ENCODE measurements at regions not wholly inside any gene's neighbourhood (a gene's known extent, or its start where the extent isn't known, plus 50 kb on each side); places are given as distances from the start of the nearest gene placed in this dataset.
"Not testable (repeated sequence)": the region's sequence is repeated elsewhere in the genome, so short reads cannot be mapped to it uniquely, and the experiment has no call there.

- no peak for DNase-seq
Measured at GRCh38 chr10:124323806-124324205, 94.9 kb downstream of the OAT start.

DNA sequence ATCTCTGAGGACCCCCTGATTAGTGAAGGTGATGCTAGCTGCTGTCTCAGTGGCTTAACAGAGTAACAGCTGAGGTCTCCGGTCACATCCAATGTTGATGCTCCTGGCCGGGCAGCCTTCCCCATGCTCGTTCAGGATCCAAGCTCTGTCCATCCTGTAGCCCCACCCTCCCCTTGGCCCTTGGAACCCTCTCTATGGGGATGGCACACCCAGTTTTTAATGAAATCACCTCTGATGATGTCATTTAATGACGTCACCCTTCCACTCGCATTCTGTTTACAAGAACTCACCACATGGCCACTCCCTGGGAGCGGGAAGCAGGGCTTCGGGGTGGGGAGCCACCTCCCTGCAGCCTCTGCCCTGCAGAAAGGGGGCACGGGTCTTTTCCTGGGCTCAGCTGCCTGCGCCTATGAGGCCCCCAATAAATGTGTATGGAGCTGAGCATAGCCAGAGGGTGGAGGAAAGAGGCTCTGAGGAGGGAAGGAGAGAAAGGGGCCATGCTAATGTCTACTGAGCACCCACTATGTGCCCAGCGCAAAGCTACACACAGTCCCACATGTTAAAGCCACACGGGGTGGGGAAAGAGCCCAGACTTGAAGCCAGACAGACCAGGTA, 95.5 kb downstream of the OAT start:
- no peak for DNase-seq

GRCh38 chr10:124322191-124322980, 96.3 kb downstream of the OAT start:
- no peak for DNase-seq

DNA sequence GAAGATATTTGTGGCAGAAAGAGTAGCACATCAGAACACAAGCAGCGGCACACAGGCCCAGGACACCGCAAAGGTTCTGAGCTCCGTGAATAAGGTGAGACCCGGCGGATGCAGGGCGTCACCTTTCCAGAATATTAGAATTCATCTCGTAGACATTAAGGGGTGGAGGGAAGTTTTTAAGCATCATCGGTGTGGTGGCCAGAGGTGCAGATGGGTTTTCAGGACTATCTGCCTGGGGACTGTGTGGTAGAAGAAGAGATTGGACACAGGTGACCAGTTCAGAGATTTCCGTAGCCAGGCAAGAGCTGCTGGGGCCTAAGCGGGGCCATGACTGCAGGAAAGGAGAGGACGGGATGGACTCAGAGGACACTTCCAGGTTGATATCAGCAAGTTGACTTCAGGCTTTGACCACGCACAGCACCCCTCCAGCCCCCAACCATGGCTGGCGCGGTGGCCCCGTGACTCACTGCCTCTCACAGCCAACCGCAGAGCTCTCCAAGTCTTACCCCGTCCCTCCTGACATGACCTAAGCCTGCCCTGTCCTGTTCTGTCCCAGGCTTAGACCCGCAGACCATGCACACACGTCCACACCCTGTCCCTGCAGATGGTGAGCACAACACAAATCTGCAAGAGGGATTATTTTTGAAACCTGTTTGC, 97.2 kb downstream of the OAT start:
- no peak for DNase-seq

DNA sequence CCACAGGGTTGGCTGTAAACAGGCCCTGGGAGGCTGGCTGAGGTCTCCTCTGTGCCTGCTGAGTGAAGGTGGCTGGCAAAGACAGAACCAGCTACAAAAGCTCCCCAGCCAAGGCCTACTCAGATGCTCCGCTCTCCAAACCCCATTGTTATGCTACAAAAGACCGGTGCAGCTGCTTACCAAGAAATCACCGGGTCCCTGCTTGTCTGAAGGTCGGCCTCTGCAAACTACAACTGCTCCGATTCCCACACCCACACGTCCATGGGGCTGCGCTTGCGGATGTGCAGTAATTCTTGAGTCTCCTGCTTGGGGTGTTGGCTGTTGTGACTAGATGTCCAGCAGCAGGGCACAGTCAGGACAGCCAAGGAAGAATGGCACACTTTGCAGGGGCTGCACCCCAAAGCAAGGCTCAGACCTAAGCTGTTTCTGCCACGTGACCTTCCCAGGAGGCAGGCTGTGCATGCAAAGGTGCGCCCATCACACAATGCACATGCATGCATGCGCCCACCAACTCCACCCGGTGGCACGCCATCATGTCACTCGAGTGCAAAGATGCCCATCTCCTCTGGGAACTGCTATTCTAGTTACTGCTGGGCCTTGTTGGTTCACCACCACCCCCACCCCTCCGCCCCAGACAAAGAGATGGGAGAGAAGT, 97.8 kb downstream of the OAT start:
- no peak for DNase-seq

DNA sequence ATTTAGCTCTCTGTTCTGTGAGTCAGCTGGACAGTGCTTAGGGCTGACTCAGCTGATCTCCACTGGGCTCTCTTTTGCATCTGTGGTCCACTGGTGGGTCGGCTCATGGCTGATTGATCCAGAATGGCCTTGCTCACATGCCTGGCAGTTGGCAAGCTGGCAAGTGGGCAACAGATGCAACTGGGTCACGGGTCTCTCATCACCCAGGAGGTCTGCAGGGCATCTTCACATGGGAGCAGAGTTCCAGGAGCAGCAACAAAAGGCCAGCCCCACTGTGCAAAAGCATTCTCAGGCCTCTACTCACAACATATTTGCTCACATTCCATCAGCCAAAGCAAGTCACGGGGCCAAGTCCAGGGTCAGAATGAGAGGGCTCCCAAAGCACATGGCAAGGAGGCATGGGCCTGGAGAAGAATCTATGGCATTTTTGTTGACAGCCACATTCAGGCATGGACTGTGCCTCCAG, 98.8 kb downstream of the OAT start:
- no peak for DNase-seq

DNA sequence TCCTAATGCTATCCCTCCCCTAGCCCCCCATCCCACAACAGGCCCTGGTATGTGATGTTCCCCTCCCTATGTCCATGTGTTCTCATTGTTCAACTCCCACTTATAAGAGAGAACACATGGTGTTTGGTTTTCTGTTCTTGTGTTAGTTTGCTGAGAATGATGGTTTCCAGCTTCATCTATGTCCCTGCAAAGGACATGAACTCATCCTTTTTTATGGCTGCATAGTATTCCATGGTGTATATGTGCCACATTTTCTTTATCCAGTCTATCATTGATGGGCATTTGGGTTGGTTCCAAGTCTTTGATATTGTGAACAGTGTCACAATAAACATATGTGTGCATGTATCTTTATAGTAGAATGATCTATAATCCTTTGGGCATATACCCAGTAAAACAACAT, 99.2 kb downstream of the OAT start:
- DNase-seq = not testable (repeated sequence)

- no peak for DNase-seq
Measured at GRCh38 chr10:124318811-124319210, 99.9 kb downstream of the OAT start.

DNA sequence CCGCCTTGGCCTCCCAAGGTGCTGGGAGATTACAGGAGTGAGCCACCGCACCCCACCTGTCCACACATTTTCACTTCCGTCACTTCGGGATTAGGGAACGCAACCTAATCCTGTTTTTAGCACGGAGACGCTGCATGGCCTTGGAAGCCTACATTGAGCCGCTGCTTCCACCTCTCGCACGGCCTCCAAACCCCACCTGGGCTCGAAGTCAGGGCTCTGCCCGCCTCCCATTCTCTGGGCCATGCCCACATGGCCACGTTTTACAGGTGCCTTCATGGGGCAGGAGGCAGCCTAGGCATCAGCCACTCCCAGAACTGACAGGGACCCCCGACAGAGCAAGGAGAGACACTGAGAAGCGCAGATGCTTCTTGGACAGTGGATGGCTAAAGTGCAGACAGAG, 100.6 kb downstream of the OAT start:
- no peak for DNase-seq

DNA sequence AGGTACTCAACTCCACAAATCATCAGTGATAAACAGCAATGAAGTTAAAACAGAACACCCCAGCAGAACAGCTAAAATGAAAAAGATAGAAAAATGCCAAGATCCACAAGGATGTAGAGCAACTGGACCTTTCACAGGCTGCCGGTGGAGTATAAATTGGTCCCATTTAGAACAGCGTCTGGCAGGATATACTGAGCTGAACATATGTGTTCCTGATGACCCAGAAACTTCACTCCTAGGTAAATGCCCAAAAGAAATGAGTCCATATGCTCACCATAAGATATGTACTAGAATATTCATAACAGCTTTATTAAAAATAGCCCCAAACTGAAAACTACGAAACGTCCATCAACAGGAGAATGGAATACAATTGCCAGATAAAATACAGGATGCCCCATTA, 102.4 kb downstream of the OAT start:
- DNase-seq = no peak

GRCh38 chr10:124315591-124316270, 103.0 kb downstream of the OAT start:
- no peak for DNase-seq

DNA sequence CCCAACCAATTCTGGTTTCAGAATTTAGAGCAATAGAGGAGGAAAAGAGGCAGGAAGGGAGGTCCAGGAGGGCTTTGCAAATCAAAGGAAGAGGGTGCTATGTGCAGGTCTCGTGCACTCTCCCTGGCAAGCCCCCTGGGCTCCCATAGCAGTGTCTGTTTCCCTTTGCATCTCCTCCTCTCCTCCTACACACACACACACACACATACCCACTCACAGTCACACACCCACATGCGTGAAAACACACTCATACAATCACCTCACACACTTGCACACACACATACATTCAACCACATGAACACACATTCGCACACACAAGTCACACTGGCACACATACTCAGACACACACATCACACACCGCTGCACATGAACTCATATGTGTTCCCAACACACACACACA, 105.3 kb downstream of the OAT start:
- DNase-seq = no peak

- DNase-seq = no peak
Measured at GRCh38 chr10:124308811-124309210, 109.9 kb downstream of the OAT start.

GRCh38 chr10:124308056-124308645, 110.6 kb downstream of the OAT start:
- no peak for DNase-seq

DNA sequence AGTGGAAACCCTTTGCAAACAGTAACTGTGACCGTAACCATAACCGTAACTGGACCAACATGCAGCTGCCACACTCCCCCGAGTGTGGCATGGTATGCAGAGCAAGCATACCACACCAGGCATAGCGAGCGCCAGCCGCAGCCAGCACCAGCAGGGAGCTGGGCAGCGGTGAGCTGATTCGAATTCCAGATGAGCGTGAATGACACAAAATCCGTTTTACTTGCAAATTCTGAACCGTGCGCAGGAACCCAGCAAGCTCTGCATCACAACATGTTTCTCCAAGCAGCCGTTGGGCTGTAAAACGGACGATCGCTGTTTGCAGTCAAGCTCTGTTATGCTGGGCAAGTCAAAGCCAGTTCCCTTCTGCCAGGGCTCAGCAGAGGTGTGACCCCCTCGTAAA, 111.1 kb downstream of the OAT start:
- DNase-seq = no peak

DNA sequence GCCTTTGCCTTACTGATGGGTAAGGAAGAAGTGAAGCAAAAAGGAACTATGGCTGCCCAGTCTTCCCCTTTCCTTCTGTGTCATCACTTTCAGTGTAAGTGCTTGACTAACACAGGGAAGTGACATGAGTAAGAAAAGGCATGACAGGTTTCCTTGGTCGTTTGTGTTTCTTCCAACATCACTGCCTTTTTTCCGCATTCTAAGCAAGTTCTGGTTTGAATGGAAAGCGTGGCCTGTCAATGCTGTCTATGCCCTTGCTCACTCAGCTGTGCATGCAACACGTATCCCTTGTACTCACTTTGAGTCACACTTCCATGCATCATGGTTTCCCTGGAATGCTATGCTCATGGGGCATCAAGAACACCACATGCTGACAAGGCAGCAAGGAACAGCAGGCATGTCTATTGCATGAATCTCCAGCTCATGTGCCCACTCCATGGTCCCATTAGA, 111.8 kb downstream of the OAT start:
- DNase-seq = no peak

DNA sequence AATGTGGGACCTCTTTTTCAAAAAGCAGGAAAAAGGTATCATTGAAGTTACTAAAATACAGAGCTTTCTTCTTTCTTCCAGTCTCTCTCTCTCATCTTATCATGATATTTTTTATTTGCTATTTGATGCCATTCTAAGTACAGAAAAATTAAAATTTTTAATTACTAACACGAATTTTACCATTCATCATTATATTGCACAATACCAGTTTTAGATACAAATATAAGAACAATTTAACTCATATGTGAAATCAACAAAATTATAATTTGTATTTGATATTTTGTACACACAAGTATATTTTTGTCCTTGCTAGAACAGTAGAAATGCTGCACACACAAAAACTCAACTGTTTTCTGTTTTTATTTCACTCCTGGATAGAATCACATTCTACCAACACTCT, 112.2 kb downstream of the OAT start:
- no peak for DNase-seq

- no peak for DNase-seq
Measured at GRCh38 chr10:124305984-124306383, 112.7 kb downstream of the OAT start.

DNA sequence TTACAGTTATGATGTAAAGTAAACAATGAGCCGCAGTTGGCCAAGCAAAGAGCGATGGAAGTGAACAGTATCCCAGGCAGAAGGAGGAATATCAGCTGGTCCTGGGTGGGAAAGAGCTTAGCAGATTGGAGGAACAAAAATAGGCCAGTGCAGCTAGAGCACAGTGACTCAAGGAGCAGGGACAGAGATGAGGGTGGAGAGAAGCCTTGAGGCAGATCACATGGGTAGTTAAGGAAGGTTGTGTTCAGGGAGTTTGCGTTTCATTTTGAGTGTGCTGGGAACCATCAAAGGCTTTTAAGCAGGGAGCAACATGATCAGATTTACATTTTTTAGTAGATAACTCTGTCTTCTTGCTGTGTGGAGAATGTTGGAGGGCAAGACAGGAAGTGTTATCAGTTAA, 113.6 kb downstream of the OAT start:
- no peak for DNase-seq

DNA sequence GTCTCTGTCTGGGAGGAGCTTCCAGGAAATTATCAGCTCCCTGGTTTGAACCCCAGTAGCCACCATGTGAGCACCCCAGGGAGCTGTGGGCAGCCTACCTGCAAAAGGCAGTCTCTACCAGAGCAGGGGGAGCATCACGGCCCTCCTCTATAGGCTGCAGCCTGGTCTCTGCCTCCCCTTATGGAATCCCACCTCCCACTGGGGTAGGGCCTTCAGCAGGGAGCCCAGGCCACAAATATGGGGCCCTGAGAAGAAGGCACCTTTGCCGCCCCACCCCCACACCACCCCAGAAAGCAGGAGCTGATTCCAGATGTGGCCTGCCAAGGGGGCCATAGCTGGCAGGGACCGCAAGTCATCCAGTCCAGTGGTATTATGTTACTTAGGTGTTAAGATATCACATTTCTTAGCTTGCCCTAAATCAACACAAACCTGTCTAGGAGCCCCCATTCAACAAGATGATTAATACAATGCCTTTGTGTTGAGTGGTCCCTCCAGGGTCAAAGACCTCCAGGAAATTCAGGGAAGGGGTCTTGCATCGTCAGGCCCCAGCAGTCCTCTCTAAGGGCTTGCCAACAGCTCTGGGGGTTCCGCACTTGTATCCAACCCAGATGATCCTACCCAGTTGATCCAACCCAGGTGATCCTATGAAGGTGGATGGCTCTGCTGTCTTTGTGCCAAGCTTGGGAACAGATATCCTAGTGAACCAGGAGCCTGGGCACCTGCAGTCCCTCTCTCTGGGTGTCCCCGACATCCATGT, 114.9 kb downstream of the OAT start:
- DNase-seq = no peak

DNA sequence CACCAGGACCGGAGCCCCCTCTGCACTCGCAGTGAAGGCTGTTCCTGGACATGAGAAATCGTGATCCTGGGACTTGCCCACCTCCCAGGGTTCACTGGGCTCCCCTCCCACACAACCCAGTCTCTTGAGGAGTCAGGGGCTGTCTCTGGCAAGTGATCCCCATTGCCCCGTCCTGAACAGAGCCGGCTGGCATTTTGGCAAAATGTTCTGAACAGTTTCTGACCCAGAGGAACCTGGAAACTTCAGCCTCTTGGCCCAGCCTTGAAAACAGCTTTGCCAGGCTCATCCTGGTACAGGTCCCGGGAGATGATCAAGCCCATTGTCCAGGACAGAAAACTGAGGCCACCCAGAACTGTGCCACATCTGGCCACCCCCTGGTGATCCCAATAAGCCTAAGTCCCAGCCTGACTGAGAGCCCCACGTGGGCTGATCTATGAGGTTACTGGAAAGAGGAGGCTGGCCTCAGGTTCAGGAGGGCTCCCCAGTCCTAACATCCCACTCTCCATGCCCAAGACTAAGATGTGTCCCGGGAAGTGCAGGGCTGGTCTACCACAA, 115.7 kb downstream of the OAT start:
- DNase-seq = no peak

Measured in stimulated activated CD4-positive, alpha-beta T cell treated with anti-CD3 and anti-CD28 coated beads, Interleukin-12 subunit alpha, Interleukin-12 subunit beta, amount 100 ng/mL, for 4 hours (primary cell).